Panc1 (cell line): ENCODE measurements at regions not wholly inside any gene's neighbourhood (a gene's known extent, or its start where the extent isn't known, plus 50 kb on each side); places are given as distances from the start of the nearest gene placed in this dataset.

ENCODE experiments used
- CTCF ChIP-seq: fragments of 450-650 bp; IDR thresholded peaks from 2 replicates; pipeline ENCODE4 v1.5.1; 2017; ENCODE audit warnings: mild to moderate bottlenecking
- POLR2AphosphoS5 ChIP-seq: IDR thresholded peaks from 2 replicates; pipeline ENCODE4 v1.6.1; 2012; ENCODE audit warnings: mild to moderate bottlenecking, low read depth, low read length, moderate library complexity
- REST ChIP-seq, 2 experiments: IDR thresholded peaks; 2 replicates each; pipeline ENCODE4 v1.6.1; 2011 to 2012; ENCODE audit warnings: low read depth in 2 of 2, control low read depth in 1 of 2, low read length in 1 of 2, mild to moderate bottlenecking in 1 of 2, moderate library complexity in 1 of 2; ENCODE audit not compliant: insufficient read depth in 1 of 2

- TF ChIP-seq CTCF, result no peak
- TF ChIP-seq POLR2AphosphoS5, result no peak
- no peak for TF ChIP-seq REST (IDR thresholded peaks at IDR 0.05; ENCODE audit: insufficient read depth in 1 of 2, low read depth in 2 of 2, low read length in 1 of 2)
Observed at GRCh38 chr2:3956406-3956805, 253.0 kb downstream of the DCDC2C start.
